ENCODE measurements at regions not wholly inside any gene's neighbourhood (a gene's known extent, or its start where the extent isn't known, plus 50 kb on each side); places are given as distances from the start of the nearest gene placed in this dataset.

DNA sequence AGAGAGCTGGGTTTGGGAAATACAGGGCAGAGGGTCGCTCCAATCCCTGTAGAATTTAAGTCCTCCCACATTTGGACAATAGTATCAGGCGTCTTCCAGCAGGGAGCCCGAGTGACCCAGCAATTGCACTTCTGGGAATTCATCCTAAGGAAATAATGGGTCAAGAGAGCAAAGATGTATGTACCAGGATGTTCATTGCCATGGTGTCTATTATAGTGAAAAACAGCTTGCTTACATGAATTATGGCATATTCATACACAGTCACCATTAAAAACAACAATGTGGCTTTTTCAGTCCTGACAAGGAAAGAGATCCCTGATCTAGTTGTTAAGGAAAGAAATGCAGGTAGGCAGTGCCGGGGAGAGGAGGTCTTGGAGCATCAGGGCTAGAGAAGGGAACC, 167.7 kb downstream of the PJA1 start:
- no peak for TF ChIP-seq CTCF (IDR thresholded peaks at IDR 0.05)
- no peak for TF ChIP-seq POLR2AphosphoS5 (IDR thresholded peaks at IDR 0.05)
- TF ChIP-seq EP300 (IDR thresholded peaks at IDR 0.05), result no peak

All from sigmoid colon (tissue), 4 donors.